ENCODE measurements at regions not wholly inside any gene's neighbourhood (a gene's known extent, or its start where the extent isn't known, plus 50 kb on each side); places are given as distances from the start of the nearest gene placed in this dataset.

- no peak for TF ChIP-seq POU2F2 (IDR thresholded peaks at IDR 0.05; ENCODE audit: low read depth, low read length)
- TF ChIP-seq SPI1 (IDR thresholded peaks at IDR 0.05; ENCODE audit: low read depth, low read length) = no peak
- TF ChIP-seq TAF1 (IDR thresholded peaks at IDR 0.05; ENCODE audit: low read depth, low read length) = no peak
- TF ChIP-seq PAX5 (IDR thresholded peaks at IDR 0.05; ENCODE audit: insufficient read depth, low read length, severe bottlenecking) = no peak
- TF ChIP-seq POLR2A (IDR thresholded peaks at IDR 0.05; ENCODE audit: low read depth, low read length) = no peak
- DNase-seq (ENCODE audit: insufficient read length, low spot score) (no peak), FAIRE-seq (no peak)
Observed at GRCh38 chr15:95425859-95426258, 904.6 kb upstream of the NR2F2 start.

GRCh38 chr15:95429345-95429744 is 901.2 kb upstream of the NR2F2 start:
- TF ChIP-seq POLR2A (IDR thresholded peaks at IDR 0.05; ENCODE audit: low read depth, low read length) = no peak

GRCh38 chr15:95431518-95431917 is 899.0 kb upstream of the NR2F2 start:
- no peak for FAIRE-seq

More at GRCh38 chr15:95429345-95429744, 901.2 kb upstream of the NR2F2 start:
- DNase-seq (ENCODE audit: insufficient read length, low spot score) (no peak), FAIRE-seq (no peak)

DNA sequence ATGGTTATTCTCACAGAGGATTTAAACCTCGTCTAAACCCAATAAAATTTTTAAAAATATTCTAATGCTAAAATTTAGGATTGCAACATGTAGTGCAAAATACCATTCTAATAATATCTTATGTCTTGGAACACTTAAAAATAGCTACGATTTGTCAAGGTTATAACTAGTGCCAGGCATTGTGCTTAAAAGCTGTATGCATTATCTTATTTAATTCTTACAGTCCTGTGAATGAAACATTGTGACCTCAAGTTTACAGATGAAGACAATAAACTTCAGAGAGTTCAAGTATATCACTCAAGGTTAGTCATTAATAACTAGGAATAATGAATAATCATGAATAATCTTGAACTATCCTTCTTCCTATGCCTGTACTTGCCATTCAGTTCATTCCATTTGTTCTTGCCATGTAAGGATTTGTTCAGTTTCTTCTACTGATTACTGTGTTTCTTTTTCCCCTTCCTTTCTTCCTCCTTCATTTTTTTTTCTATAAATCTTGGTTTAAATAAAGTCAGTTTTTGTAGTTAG is 897.6 kb upstream of the NR2F2 start:
- no peak for TF ChIP-seq PAX5 (IDR thresholded peaks at IDR 0.05; ENCODE audit: insufficient read depth, low read length, severe bottlenecking)
- no peak for TF ChIP-seq TAF1 (IDR thresholded peaks at IDR 0.05; ENCODE audit: low read depth, low read length)
- no peak for TF ChIP-seq POU2F2 (IDR thresholded peaks at IDR 0.05; ENCODE audit: low read depth, low read length)
- TF ChIP-seq SPI1 (IDR thresholded peaks at IDR 0.05; ENCODE audit: low read depth, low read length) = no peak
- no peak for TF ChIP-seq POLR2A (IDR thresholded peaks at IDR 0.05; ENCODE audit: low read depth, low read length)
- no peak for TF ChIP-seq POLR2AphosphoS5 (IDR thresholded peaks at IDR 0.05; ENCODE audit: low read depth, low read length)
- no peak for FAIRE-seq
- no peak for DNase-seq (ENCODE audit: insufficient read length, low spot score)

More at GRCh38 chr15:95431518-95431917, 899.0 kb upstream of the NR2F2 start:
- TF ChIP-seq POLR2AphosphoS5 (IDR thresholded peaks at IDR 0.05; ENCODE audit: low read depth, low read length) (no peak), PAX5 (IDR thresholded peaks at IDR 0.05; ENCODE audit: insufficient read depth, low read length, severe bottlenecking) (no peak), SPI1 (IDR thresholded peaks at IDR 0.05; ENCODE audit: low read depth, low read length) (no peak), TAF1 (IDR thresholded peaks at IDR 0.05; ENCODE audit: low read depth, low read length) (no peak), POLR2A (IDR thresholded peaks at IDR 0.05; ENCODE audit: low read depth, low read length) (no peak), POU2F2 (IDR thresholded peaks at IDR 0.05; ENCODE audit: low read depth, low read length) (no peak)
- no peak for DNase-seq (ENCODE audit: insufficient read length, low spot score)

GRCh38 chr15:95439922-95440376 is 890.6 kb upstream of the NR2F2 start:
- no peak for DNase-seq (ENCODE audit: insufficient read length, low spot score)
- no peak for FAIRE-seq
- TF ChIP-seq PAX5 (IDR thresholded peaks at IDR 0.05; ENCODE audit: insufficient read depth, low read length, severe bottlenecking) (no peak), POLR2A (IDR thresholded peaks at IDR 0.05; ENCODE audit: low read depth, low read length) (no peak), POLR2AphosphoS5 (IDR thresholded peaks at IDR 0.05; ENCODE audit: low read depth, low read length) (no peak), TAF1 (IDR thresholded peaks at IDR 0.05; ENCODE audit: low read depth, low read length) (no peak), POU2F2 (IDR thresholded peaks at IDR 0.05; ENCODE audit: low read depth, low read length) (no peak), SPI1 (IDR thresholded peaks at IDR 0.05; ENCODE audit: low read depth, low read length) (no peak)

DNA sequence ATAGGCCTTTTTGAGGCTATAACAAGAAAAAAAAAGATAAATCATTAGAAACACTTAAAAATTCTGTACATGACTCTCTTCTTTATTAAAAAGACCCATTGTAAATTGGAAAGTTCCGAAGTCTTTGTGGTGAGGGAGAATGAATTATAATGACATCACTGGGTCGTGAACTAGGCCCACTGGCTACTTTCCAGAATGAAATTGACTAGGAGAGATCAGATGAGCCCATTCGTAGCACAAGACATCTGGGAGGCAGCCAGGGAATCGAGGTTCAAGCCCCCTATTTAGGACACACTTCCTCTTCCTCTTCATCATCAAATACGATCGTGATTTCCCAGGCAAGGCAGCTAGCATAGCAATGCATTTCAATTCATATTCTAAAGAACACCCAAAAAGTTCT is 889.8 kb upstream of the NR2F2 start:
- DNase-seq (ENCODE audit: insufficient read length, low spot score) = no peak
- no peak for FAIRE-seq
- TF ChIP-seq POU2F2 (IDR thresholded peaks at IDR 0.05; ENCODE audit: low read depth, low read length) (no peak), POLR2A (IDR thresholded peaks at IDR 0.05; ENCODE audit: low read depth, low read length) (no peak)

DNA sequence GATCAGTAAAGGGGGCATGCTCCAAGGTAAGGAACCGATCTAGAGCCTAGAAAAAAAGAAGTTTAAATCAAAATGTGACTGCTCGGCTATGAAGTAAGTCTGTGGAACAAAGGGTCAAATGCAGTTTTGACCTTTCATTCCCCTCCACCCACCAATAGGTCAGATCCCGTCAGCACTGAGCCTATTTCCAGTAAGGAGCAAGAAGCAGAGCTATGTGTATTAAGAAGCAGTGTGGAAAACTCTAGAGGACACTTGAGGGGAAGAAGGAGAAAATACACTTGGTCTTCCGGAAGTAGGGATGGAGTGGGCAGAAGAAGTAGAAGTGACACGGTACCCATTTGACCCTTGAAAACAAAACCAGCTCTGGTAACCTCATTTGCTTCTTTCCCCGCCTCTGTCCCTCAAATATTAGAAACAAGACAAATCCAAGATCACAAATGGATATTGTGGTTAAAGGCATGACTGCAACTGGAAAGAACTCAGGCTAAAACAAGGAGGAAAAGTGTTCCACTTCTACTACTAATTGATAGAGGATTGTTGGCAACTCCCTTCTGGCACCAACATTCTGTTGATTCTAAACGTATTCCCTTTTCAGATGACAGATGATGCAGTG is 888.3 kb upstream of the NR2F2 start:
- FAIRE-seq (no peak), DNase-seq (ENCODE audit: insufficient read length, low spot score) (no peak)
- TF ChIP-seq PAX5 (IDR thresholded peaks at IDR 0.05; ENCODE audit: insufficient read depth, low read length, severe bottlenecking) (no peak), SPI1 (IDR thresholded peaks at IDR 0.05; ENCODE audit: low read depth, low read length) (no peak; the same call in 1 of the 2 replicates), POLR2AphosphoS5 (IDR thresholded peaks at IDR 0.05; ENCODE audit: low read depth, low read length) (no peak), POLR2A (IDR thresholded peaks at IDR 0.05; ENCODE audit: low read depth, low read length) (no peak), POU2F2 (IDR thresholded peaks at IDR 0.05; ENCODE audit: low read depth, low read length) (no peak), TAF1 (IDR thresholded peaks at IDR 0.05; ENCODE audit: low read depth, low read length) (no peak)

DNA sequence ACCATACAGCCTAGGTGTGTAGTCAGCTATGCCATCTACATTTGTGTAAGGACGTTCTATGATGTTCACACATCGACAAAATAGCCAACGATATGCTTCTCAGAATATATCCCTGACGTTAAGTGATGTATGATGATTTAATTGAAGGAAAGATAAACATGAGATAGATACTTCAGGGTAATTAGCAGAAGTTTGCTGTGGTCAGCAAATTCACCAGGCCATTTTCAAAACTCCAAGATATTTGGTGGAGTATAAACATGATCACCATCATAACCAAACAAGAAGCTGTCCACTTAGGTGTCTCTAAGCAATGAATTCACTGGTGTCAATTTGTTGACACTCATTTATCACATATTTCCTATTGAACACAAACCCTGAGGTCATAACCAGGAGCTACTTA is 885.6 kb upstream of the NR2F2 start:
- no peak for FAIRE-seq
- TF ChIP-seq SPI1 (IDR thresholded peaks at IDR 0.05; ENCODE audit: low read depth, low read length) = no peak
- TF ChIP-seq TAF1 (IDR thresholded peaks at IDR 0.05; ENCODE audit: low read depth, low read length) = no peak
- TF ChIP-seq POU2F2 (IDR thresholded peaks at IDR 0.05; ENCODE audit: low read depth, low read length) = no peak
- no peak for TF ChIP-seq POLR2A (IDR thresholded peaks at IDR 0.05; ENCODE audit: low read depth, low read length)
- TF ChIP-seq POLR2AphosphoS5 (IDR thresholded peaks at IDR 0.05; ENCODE audit: low read depth, low read length) = no peak
- no peak for TF ChIP-seq PAX5 (IDR thresholded peaks at IDR 0.05; ENCODE audit: insufficient read depth, low read length, severe bottlenecking)
- no peak for DNase-seq (ENCODE audit: insufficient read length, low spot score)

- DNase-seq (ENCODE audit: insufficient read length, low spot score) (no peak), FAIRE-seq (peak; percentile 72)
Observed at GRCh38 chr15:95446854-95447253, 883.6 kb upstream of the NR2F2 start.

GRCh38 chr15:95447486-95447885 is 883.0 kb upstream of the NR2F2 start:
- DNase-seq (ENCODE audit: insufficient read length, low spot score) (no peak), FAIRE-seq (no peak)
- TF ChIP-seq POLR2AphosphoS5 (IDR thresholded peaks at IDR 0.05; ENCODE audit: low read depth, low read length) (no peak), TAF1 (IDR thresholded peaks at IDR 0.05; ENCODE audit: low read depth, low read length) (no peak), PAX5 (IDR thresholded peaks at IDR 0.05; ENCODE audit: insufficient read depth, low read length, severe bottlenecking) (no peak), POU2F2 (IDR thresholded peaks at IDR 0.05; ENCODE audit: low read depth, low read length) (no peak), POLR2A (IDR thresholded peaks at IDR 0.05; ENCODE audit: low read depth, low read length) (no peak), SPI1 (IDR thresholded peaks at IDR 0.05; ENCODE audit: low read depth, low read length) (no peak)

More at GRCh38 chr15:95446854-95447253, 883.6 kb upstream of the NR2F2 start:
- TF ChIP-seq TAF1 (IDR thresholded peaks at IDR 0.05; ENCODE audit: low read depth, low read length) (no peak), SPI1 (IDR thresholded peaks at IDR 0.05; ENCODE audit: low read depth, low read length) (peak; percentile 73), POLR2AphosphoS5 (IDR thresholded peaks at IDR 0.05; ENCODE audit: low read depth, low read length) (no peak)

Data from GM12891 (cell line).